Glutamatergic neuron (in vitro differentiated cells): ENCODE measurements at regions not wholly inside any gene's neighbourhood (a gene's known extent, or its start where the extent isn't known, plus 50 kb on each side); places are given as distances from the start of the nearest gene placed in this dataset.
"Not testable (repeated sequence)": the region's sequence is repeated elsewhere in the genome, so short reads cannot be mapped to it uniquely, and the experiment has no call there.

Source experiments
- DNase-seq: peaks from one replicate; pipeline ENCODE4 v3.0.0; 2022
- H3K27ac Mint-ChIP-seq: one replicate; pipeline ENCODE4 v1.8.0; 2020; ENCODE audit warnings: mild to moderate bottlenecking, mixed read lengths, inconsistent platforms; ENCODE audit not compliant: unreplicated experiment
- H3K27me3 Mint-ChIP-seq: one replicate; pipeline ENCODE4 v1.8.0; 2020; ENCODE audit warnings: mild to moderate bottlenecking, moderate library complexity, mixed read lengths, inconsistent platforms; ENCODE audit not compliant: unreplicated experiment
- H3K36me3 Mint-ChIP-seq: one replicate; pipeline ENCODE4 v1.8.0; 2020; ENCODE audit warnings: mild to moderate bottlenecking, mixed read lengths, inconsistent platforms; ENCODE audit not compliant: unreplicated experiment
- H3K4me1 Mint-ChIP-seq: one replicate; pipeline ENCODE4 v1.8.0; 2020; ENCODE audit warnings: mild to moderate bottlenecking, low read depth, mixed read lengths, inconsistent platforms; ENCODE audit not compliant: unreplicated experiment
- H3K4me3 Mint-ChIP-seq: one replicate; pipeline ENCODE4 v1.8.0; 2020; ENCODE audit warnings: mild to moderate bottlenecking, mixed read lengths, inconsistent platforms; ENCODE audit not compliant: unreplicated experiment
- H3K9me3 Mint-ChIP-seq: one replicate; pipeline ENCODE4 v1.8.0; 2020; ENCODE audit warnings: mild to moderate bottlenecking, moderate library complexity, mixed read lengths, inconsistent platforms; ENCODE audit not compliant: unreplicated experiment
- TF ChIP-seq, protein P1 (sequence below): fragments of 200-600 bp; sonication (generic); IDR thresholded peaks from one replicate; pipeline ENCODE4 v1.5.0; 2021; ENCODE audit not compliant: partially characterized antibody, unreplicated experiment

DNA sequence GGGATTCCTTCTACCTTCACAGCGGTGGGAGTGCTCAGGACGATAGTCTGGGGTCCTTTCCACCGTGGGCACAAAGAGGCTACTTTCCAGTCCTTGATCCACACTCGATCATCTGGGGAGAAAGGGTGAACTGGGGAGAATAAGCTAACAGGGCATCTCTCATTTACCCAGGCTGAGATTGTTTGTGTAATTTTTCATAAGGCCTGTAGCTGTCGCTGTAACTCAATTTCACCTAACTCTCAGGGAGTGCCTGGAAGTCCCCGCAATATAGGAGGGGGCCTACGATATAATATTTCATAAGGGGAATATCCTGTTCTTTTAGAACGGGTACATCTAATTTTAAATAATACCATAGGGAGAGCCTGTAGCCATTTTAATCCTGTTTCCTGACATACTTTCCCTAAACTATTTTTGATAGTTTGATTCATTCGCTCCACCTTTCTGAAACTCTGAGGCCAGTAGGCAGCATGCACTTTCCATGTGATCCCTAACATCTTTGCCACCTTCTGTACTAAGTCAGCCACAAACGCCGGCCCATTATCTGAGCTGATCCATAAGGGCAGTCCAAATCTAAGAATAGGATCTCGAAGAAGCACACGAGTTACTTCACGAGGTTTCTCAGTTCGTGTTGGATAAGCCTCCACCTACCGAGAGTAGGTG lies 127.2 kb upstream of the CCZ1B start:
- TF ChIP-seq, protein P1, sequence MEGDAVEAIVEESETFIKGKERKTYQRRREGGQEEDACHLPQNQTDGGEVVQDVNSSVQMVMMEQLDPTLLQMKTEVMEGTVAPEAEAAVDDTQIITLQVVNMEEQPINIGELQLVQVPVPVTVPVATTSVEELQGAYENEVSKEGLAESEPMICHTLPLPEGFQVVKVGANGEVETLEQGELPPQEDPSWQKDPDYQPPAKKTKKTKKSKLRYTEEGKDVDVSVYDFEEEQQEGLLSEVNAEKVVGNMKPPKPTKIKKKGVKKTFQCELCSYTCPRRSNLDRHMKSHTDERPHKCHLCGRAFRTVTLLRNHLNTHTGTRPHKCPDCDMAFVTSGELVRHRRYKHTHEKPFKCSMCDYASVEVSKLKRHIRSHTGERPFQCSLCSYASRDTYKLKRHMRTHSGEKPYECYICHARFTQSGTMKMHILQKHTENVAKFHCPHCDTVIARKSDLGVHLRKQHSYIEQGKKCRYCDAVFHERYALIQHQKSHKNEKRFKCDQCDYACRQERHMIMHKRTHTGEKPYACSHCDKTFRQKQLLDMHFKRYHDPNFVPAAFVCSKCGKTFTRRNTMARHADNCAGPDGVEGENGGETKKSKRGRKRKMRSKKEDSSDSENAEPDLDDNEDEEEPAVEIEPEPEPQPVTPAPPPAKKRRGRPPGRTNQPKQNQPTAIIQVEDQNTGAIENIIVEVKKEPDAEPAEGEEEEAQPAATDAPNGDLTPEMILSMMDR, result peak; percentile 69
- not testable (repeated sequence) for H3K27ac Mint-ChIP-seq, H3K9me3 Mint-ChIP-seq, H3K4me1 Mint-ChIP-seq, DNase-seq, H3K36me3 Mint-ChIP-seq, H3K4me3 Mint-ChIP-seq, H3K27me3 Mint-ChIP-seq

DNA sequence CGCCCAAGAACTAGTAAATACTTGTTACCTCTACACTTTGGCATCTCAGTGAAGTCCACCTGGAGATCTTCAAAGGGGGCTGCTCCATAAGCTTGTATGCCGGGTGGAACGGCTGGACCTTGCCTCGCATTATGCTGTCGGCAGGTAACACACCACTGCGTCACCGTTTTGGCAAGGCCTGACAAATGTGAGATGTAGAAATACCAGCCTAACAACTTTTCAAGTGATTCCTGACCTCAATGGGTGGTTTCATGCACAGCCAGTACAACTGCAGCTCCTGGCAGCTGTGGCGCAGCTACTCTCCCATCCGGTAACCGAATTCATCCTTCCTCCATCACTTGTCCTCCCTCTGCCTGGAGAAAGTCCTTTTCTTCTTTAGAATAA lies 127.7 kb upstream of the CCZ1B start:
- H3K4me1 Mint-ChIP-seq, H3K4me3 Mint-ChIP-seq, H3K27ac Mint-ChIP-seq, H3K36me3 Mint-ChIP-seq, H3K9me3 Mint-ChIP-seq, DNase-seq, H3K27me3 Mint-ChIP-seq: not testable (repeated sequence)

DNA sequence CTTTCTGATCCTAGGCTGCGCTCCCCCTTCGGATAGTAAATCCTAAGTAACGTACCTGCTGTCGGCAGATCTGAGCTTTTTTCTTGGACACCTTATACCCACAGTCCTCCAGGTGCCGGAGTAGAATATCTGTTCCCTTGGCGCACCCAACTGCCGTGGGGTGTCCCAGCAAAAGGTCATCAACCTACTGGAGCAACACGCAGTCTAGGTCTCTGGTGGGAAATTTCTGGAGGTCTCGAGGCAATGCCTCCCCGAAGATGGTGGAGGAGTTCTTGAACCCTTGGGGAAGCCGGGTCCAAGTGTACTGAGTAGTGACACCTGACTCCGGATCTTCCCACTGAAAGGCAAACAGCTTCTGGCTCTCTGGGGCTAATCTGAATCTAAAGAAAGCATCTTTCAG lies 129.3 kb upstream of the CCZ1B start:
- peaks cover 11% of the 10 kb centered on the region for H3K36me3 Mint-ChIP-seq
- not testable (repeated sequence) for H3K4me3 Mint-ChIP-seq, H3K9me3 Mint-ChIP-seq, H3K27ac Mint-ChIP-seq, H3K27me3 Mint-ChIP-seq, DNase-seq, H3K4me1 Mint-ChIP-seq

DNA sequence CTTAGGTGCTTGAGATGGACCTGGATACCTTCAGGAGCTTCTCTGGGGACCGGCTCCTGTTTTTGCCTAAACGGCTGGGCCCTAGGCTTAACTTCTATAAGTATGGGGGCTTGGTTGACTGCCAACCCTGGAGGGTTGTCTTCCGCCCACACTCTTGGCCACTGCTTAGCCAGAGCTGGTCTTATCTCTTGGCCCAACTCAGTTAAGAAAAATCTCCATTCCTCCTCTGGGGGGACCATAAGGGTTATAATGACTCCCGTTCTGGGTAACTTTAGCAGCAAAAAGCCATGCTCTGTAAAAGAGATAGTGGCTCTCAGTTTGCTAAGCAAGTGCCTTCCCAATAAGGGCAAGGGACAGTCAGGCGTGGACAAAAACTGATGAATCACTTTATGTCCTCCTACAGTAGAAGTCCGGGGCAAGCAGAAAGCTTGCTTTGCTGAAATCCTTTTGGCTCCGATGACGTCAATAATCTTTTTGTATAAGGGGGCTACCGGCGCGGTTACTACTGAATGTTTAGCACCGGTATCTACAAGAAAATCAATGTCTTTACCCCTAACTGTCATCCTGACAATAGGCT lies 130.0 kb upstream of the CCZ1B start:
- not testable (repeated sequence) for H3K27me3 Mint-ChIP-seq, H3K27ac Mint-ChIP-seq, H3K4me1 Mint-ChIP-seq, H3K4me3 Mint-ChIP-seq, DNase-seq, H3K9me3 Mint-ChIP-seq
- H3K36me3 Mint-ChIP-seq, result peaks cover 18% of the 10 kb centered on the region

DNA sequence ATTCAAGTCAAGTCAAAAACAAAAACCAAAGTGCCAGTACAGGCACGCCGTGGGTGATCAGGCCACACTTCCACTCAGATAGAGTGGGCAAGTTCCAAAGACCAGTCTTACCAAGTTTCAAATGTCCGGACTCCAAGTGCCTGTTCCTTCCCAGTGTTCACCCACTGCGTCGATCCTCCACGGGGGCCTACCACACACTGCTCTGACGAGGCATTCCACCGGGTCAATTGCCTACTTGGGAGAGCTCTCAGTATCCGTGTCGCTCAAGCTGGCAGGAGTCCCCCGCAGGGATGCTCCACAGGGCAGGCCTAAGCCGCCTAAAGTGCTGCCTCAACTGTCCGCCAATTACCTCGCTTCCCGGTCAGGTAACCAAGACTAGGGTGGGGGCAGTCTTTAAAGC lies 132.3 kb upstream of the CCZ1B start:
- not testable (repeated sequence) for H3K4me3 Mint-ChIP-seq, DNase-seq, H3K4me1 Mint-ChIP-seq, H3K27me3 Mint-ChIP-seq, H3K27ac Mint-ChIP-seq
- Mint-ChIP-seq H3K9me3 (peaks cover 12% of the 10 kb centered on the region), H3K36me3 (peaks cover 28% of the 10 kb centered on the region)

DNA sequence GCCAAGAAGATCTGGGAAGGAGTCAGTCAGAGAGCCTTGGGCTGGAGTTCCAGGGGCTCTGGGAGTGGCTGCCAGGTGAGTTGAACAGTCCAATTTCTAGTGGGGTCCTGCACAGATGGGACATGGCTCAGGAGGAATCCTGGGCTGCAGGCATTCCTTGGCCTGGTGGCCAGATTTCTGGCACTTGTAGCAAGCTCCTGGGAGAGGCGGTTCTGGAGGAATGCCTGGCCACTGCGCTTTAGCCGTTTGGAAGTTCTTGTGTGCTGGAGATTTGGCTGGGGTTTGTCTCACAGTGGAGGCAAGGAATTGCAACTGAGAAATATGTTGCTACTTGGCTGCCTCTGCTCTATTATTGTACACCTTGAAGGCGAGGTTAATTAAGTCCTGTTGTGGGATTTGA lies 133.9 kb upstream of the CCZ1B start:
- not testable (repeated sequence) for H3K27ac Mint-ChIP-seq, H3K4me1 Mint-ChIP-seq, DNase-seq, H3K27me3 Mint-ChIP-seq, H3K4me3 Mint-ChIP-seq
- peaks cover 12% of the 10 kb centered on the region for H3K9me3 Mint-ChIP-seq
- H3K36me3 Mint-ChIP-seq, result peaks cover 28% of the 10 kb centered on the region

DNA sequence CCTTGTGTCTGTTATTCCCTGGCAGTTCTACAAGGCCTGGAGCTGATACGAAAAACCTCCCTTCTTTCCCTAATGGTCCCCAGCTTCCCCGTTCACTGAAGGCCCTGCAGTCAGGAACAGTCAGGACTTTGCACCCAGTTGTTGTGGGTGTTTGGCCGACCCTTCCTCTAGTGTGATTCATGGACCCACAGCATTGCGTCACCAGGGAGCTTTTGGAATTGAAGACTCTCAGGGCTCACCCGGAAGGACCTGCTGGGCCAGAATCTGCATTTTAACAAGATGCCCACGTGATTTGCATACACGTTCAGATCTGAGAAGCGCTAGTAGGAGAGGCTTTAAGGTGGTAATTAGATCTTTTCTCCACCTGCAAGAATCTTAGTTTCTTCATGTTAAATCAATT lies 136.8 kb upstream of the CCZ1B start:
- DNase-seq, result not testable (repeated sequence)

DNA sequence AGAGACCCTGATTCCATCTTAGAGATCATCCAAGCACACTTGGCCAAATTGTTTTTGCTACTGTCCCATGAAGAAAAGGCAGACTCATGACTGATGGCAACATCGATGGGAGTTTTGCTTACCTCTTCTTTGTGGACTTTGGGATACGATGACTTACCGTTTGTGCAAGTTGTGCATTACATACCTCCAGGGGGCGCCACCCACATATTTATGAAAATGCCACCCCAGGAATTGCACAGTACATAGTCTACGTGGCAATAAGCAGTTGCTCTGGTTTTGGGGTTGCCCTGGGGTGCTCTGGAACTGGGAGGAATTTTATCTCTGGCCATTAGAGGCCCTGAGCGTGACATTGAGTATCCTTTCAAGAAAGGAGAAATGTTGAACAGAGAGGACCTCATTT lies 139.0 kb upstream of the CCZ1B start:
- not testable (repeated sequence) for H3K27ac Mint-ChIP-seq, H3K4me1 Mint-ChIP-seq, H3K9me3 Mint-ChIP-seq, H3K27me3 Mint-ChIP-seq, H3K4me3 Mint-ChIP-seq
- TF ChIP-seq, protein P1, result peak; percentile 46
- peak; percentile 59 for DNase-seq
- peaks cover 20% of the 10 kb centered on the region for H3K36me3 Mint-ChIP-seq

More for the DNA sequence above, 136.8 kb upstream of the CCZ1B start:
- Mint-ChIP-seq H3K9me3 (peaks cover 12% of the 10 kb centered on the region), H3K36me3 (peaks cover 28% of the 10 kb centered on the region)
- not testable (repeated sequence) for H3K27ac Mint-ChIP-seq, H3K4me3 Mint-ChIP-seq, H3K27me3 Mint-ChIP-seq, H3K4me1 Mint-ChIP-seq

DNA sequence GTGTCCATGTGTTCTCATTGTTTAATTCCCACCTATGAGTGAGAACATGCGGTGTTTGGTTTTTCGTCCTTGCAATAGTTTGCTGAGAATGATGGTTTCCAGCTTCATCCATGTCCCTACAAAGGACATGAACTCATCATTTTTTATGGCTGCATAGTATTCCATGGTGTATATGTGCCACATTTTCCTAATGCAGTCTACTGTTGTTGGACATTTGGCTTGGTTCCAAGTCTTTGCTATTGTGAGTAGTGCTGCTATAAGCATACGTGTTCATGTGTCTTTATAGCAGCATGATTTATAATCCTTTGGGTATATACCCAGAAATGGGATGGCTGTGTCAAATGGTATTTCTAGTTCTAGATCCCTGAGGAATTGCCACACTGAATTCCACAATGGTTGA lies 144.1 kb upstream of the CCZ1B start:
- not testable (repeated sequence) for DNase-seq, H3K36me3 Mint-ChIP-seq, H3K4me1 Mint-ChIP-seq, H3K4me3 Mint-ChIP-seq, H3K27ac Mint-ChIP-seq, H3K9me3 Mint-ChIP-seq, H3K27me3 Mint-ChIP-seq

DNA sequence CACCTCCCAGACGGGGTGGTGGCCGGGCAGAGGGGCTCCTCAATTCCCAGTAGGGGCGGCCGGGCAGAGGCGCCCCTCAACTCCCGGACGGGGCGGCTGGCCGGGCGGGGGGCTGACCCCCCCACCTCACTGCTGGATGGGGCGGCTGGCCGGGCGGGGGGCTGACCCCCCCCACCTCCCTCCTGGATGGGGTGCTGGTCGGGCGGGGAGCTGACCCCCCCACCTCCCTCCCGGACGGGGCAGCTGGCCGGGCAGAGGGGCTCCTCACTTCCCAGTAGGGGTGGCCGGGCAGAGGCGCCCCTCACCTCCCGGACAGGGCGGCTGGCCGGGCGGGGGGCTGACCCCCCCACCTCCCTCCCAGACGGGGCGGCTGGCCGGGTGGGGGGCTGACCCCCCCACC lies 148.8 kb upstream of the CCZ1B start:
- Mint-ChIP-seq H3K36me3 (peaks cover 12% of the 10 kb centered on the region), H3K9me3 (peaks cover 19% of the 10 kb centered on the region)
- H3K4me1 Mint-ChIP-seq, H3K27me3 Mint-ChIP-seq, H3K4me3 Mint-ChIP-seq, H3K27ac Mint-ChIP-seq: not testable (repeated sequence)
- DNase-seq, result peak; percentile 23

DNA sequence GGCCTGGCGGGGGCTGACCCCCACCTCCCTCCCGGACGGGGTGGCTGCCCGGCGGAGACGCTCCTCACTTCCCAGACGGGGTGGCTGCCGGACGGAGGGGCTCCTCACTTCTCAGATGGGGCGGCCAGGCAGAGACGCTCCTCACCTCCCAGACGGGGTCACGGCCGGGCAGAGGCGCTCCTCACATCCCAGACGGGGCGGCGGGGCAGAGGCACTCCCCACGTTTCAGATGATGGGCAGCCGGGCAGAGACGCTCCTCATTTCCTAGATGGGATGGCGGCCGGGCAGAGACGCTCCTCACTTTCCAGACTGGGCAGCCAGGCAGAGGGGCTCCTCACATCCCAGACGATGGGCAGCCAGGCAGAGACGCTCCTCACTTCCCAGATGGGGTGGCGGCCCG lies 149.3 kb upstream of the CCZ1B start:
- not testable (repeated sequence) for H3K4me1 Mint-ChIP-seq, H3K27me3 Mint-ChIP-seq, H3K4me3 Mint-ChIP-seq, DNase-seq, H3K27ac Mint-ChIP-seq
- Mint-ChIP-seq H3K36me3 (peaks cover 12% of the 10 kb centered on the region), H3K9me3 (peaks cover 19% of the 10 kb centered on the region)
